ENCODE measurements at regions not wholly inside any gene's neighbourhood (a gene's known extent, or its start where the extent isn't known, plus 50 kb on each side); places are given as distances from the start of the nearest gene placed in this dataset.

DNA sequence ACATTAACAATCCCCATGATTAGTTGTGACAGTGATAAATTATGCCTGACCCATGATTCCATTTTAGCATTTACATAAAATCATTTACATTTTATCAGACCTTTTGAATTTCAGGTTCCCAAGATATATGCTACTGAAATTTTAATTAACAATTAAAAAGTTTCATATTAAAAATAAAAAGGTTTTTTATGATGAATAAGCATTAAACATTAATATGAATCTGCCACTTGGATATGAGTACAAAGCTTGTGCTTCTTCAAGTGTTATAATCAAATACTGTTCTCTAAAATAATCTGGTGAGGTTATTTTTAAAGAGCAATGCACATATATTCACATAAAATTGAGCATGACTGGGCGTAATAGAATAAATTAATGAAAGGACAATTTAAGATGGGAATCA, 1218.0 kb downstream of the CNTNAP5 start:
- no peak for TF ChIP-seq CTCF (IDR thresholded peaks at IDR 0.05)
- no peak for TF ChIP-seq POLR2A (IDR thresholded peaks at IDR 0.05)
- no peak for TF ChIP-seq EP300 (IDR thresholded peaks at IDR 0.05)
